ENCODE measurements at regions not wholly inside any gene's neighbourhood (a gene's known extent, or its start where the extent isn't known, plus 50 kb on each side); places are given as distances from the start of the nearest gene placed in this dataset.

DNA sequence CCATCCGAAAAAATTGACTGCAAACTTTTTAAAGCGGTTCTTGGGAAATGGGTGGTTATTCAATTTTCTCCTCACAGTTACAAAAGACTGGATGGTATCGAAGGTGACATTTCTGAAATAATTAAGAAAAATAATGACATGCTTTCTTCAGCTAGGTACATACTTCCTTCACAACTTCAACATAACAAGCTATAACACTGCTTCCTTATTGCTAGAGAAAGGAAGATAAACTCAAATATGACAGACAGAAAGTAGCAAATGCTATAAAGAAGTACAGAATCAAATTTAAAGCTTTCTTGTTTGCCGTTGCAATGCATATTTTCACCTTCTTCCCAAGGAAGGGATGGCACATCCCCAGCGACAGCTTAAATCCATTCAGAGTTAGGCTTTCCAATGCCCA lies 93.5 kb upstream of the EFNA5 start:
- peaks cover 15% of the 10 kb centered on the region; the same call in 2 of the 3 replicates for H3K4me1 Mint-ChIP-seq

More for the DNA sequence above, 93.5 kb upstream of the EFNA5 start:
- no peak overlapping the region for H3K4me3 Mint-ChIP-seq
- H3K27me3 ChIP-seq (ENCODE audit: insufficient read depth), result no peaks in the 10 kb centered on the region
- H3K9me3 Mint-ChIP-seq, result no peaks in the 10 kb centered on the region
- no peak overlapping the region for H3K27ac Mint-ChIP-seq
- H3K79me2 ChIP-seq (replicated peaks; ENCODE audit: insufficient read depth), result no peaks in the 10 kb centered on the region
- H3K9me2 ChIP-seq (ENCODE audit: insufficient read depth), result no peaks in the 10 kb centered on the region
- H3F3A ChIP-seq (replicated peaks; ENCODE audit: low read depth), result no peaks in the 10 kb centered on the region
- no peak for TF ChIP-seq EZH2 (IDR thresholded peaks at IDR 0.05; ENCODE audit: low read depth, unreplicated experiment)
- no peak for TF ChIP-seq ZNF114 (CRISPR knock-in tag; IDR thresholded peaks at IDR 0.05)
- TF ChIP-seq POLR2AphosphoS5 (IDR thresholded peaks at IDR 0.05; ENCODE audit: low read depth), result no peak
- no peak for TF ChIP-seq JUNB (IDR thresholded peaks at IDR 0.05; ENCODE audit: unreplicated experiment)
- TF ChIP-seq, protein P1, sequence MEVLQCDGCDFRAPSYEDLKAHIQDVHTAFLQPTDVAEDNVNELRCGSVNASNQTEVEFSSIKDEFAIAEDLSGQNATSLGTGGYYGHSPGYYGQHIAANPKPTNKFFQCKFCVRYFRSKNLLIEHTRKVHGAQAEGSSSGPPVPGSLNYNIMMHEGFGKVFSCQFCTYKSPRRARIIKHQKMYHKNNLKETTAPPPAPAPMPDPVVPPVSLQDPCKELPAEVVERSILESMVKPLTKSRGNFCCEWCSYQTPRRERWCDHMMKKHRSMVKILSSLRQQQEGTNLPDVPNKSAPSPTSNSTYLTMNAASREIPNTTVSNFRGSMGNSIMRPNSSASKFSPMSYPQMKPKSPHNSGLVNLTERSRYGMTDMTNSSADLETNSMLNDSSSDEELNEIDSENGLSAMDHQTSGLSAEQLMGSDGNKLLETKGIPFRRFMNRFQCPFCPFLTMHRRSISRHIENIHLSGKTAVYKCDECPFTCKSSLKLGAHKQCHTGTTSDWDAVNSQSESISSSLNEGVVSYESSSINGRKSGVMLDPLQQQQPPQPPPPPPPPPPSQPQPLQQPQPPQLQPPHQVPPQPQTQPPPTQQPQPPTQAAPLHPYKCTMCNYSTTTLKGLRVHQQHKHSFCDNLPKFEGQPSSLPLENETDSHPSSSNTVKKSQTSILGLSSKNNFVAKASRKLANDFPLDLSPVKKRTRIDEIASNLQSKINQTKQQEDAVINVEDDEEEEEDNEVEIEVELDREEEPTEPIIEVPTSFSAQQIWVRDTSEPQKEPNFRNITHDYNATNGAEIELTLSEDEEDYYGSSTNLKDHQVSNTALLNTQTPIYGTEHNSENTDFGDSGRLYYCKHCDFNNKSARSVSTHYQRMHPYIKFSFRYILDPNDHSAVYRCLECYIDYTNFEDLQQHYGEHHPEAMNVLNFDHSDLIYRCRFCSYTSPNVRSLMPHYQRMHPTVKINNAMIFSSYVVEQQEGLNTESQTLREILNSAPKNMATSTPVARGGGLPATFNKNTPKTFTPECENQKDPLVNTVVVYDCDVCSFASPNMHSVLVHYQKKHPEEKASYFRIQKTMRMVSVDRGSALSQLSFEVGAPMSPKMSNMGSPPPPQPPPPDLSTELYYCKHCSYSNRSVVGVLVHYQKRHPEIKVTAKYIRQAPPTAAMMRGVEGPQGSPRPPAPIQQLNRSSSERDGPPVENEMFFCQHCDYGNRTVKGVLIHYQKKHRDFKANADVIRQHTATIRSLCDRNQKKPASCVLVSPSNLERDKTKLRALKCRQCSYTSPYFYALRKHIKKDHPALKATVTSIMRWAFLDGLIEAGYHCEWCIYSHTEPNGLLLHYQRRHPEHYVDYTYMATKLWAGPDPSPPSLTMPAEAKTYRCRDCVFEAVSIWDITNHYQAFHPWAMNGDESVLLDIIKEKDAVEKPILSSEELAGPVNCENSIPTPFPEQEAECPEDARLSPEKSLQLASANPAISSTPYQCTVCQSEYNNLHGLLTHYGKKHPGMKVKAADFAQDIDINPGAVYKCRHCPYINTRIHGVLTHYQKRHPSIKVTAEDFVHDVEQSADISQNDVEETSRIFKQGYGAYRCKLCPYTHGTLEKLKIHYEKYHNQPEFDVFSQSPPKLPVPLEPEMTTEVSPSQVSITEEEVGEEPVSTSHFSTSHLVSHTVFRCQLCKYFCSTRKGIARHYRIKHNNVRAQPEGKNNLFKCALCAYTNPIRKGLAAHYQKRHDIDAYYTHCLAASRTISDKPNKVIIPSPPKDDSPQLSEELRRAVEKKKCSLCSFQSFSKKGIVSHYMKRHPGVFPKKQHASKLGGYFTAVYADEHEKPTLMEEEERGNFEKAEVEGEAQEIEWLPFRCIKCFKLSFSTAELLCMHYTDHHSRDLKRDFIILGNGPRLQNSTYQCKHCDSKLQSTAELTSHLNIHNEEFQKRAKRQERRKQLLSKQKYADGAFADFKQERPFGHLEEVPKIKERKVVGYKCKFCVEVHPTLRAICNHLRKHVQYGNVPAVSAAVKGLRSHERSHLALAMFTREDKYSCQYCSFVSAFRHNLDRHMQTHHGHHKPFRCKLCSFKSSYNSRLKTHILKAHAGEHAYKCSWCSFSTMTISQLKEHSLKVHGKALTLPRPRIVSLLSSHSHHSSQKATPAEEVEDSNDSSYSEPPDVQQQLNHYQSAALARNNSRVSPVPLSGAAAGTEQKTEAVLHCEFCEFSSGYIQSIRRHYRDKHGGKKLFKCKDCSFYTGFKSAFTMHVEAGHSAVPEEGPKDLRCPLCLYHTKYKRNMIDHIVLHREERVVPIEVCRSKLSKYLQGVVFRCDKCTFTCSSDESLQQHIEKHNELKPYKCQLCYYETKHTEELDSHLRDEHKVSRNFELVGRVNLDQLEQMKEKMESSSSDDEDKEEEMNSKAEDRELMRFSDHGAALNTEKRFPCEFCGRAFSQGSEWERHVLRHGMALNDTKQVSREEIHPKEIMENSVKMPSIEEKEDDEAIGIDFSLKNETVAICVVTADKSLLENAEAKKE (CRISPR knock-in tag; IDR thresholded peaks at IDR 0.05), result no peak
- no peak for TF ChIP-seq CREB1 (CRISPR knock-in tag; IDR thresholded peaks at IDR 0.05; ENCODE audit: low read depth)
- no peak for TF ChIP-seq EZH2phosphoT487 (IDR thresholded peaks at IDR 0.05; ENCODE audit: unreplicated experiment)
- no peak for TF ChIP-seq ZNF331 (CRISPR knock-in tag; IDR thresholded peaks at IDR 0.05; ENCODE audit: low read depth)
- no peak for TF ChIP-seq STAT1 (IDR thresholded peaks at IDR 0.05; ENCODE audit: unreplicated experiment)
- H3K4me1 ChIP-seq (ENCODE audit: insufficient read depth), result no peaks in the 10 kb centered on the region
- no peak for DNase-seq (ENCODE audit: low spot score)
- no peak overlapping the region for H3K27ac ChIP-seq (ENCODE audit: low read depth)
- H4K20me1 ChIP-seq (replicated peaks; ENCODE audit: insufficient read depth), result no peaks in the 10 kb centered on the region
- no peak overlapping the region for H3K4me2 ChIP-seq
- H3K36me3 ChIP-seq (ENCODE audit: insufficient read depth), result no peaks in the 10 kb centered on the region
- no peak overlapping the region for H3K4me3 ChIP-seq
- no peak for ATAC-seq
- H2AFZ ChIP-seq, result no peak overlapping the region
- H3K36me3 Mint-ChIP-seq (ENCODE audit: low read depth), result no peaks in the 10 kb centered on the region
- no peaks in the 10 kb centered on the region for H3K27me3 Mint-ChIP-seq (ENCODE audit: insufficient read depth, low read depth, poor library complexity)
